Stimulated activated CD8-positive, alpha-beta memory T cell treated with anti-CD3 and anti-CD28 coated beads, Interleukin-4, amount 100 ng/mL, for 1 hour (primary cell): ENCODE measurements at regions not wholly inside any gene's neighbourhood (a gene's known extent, or its start where the extent isn't known, plus 50 kb on each side); places are given as distances from the start of the nearest gene placed in this dataset.

Experiments used
- DNase-seq, 2 donors: peaks; one replicate each; pipeline ENCODE4 v3.0.0-alpha.2; 2020; ENCODE audit warnings: low read depth in 2 of 2, low spot score in 1 of 2

- DNase-seq: no peak
These were observed 202.4 kb upstream of the NEBL start for GRCh38 chr10:21099291-21100062.

- DNase-seq: no peak
These were observed 200.8 kb upstream of the NEBL start for GRCh38 chr10:21097926-21098355.

- no peak for DNase-seq
These were observed 198.5 kb upstream of the NEBL start for GRCh38 chr10:21095494-21096055.

- no peak for DNase-seq
These were observed 198.0 kb upstream of the NEBL start for GRCh38 chr10:21095073-21095472.

GRCh38 chr10:21092683-21093524, 195.8 kb upstream of the NEBL start:
- DNase-seq: no peak

GRCh38 chr10:21090609-21091082, 193.5 kb upstream of the NEBL start:
- DNase-seq: no peak

- no peak for DNase-seq
These were observed 190.4 kb upstream of the NEBL start for GRCh38 chr10:21087476-21087875.

- DNase-seq: no peak
These were observed 187.6 kb upstream of the NEBL start for GRCh38 chr10:21084700-21085099.

GRCh38 chr10:21083861-21084260, 186.8 kb upstream of the NEBL start:
- no peak for DNase-seq

GRCh38 chr10:21082206-21082605, 185.1 kb upstream of the NEBL start:
- no peak for DNase-seq

- DNase-seq: no peak
These were observed 183.2 kb upstream of the NEBL start for GRCh38 chr10:21080261-21080660.

GRCh38 chr10:21079330-21079658, 182.2 kb upstream of the NEBL start:
- DNase-seq: no peak

- DNase-seq: no peak
These were observed 181.6 kb upstream of the NEBL start for GRCh38 chr10:21078410-21079329.

- DNase-seq: no peak
These were observed 180.6 kb upstream of the NEBL start for GRCh38 chr10:21077681-21078080.

- no peak for DNase-seq
These were observed 179.3 kb upstream of the NEBL start for GRCh38 chr10:21076381-21076780.

GRCh38 chr10:21075880-21076279, 178.8 kb upstream of the NEBL start:
- DNase-seq: no peak

- DNase-seq: no peak
These were observed 174.0 kb upstream of the NEBL start for GRCh38 chr10:21071001-21071673.

GRCh38 chr10:21069929-21070700, 173.0 kb upstream of the NEBL start:
- DNase-seq: no peak

- no peak for DNase-seq
These were observed 172.2 kb upstream of the NEBL start for GRCh38 chr10:21069278-21069677.
